NB4 (cell line): ENCODE measurements at regions not wholly inside any gene's neighbourhood (a gene's known extent, or its start where the extent isn't known, plus 50 kb on each side); places are given as distances from the start of the nearest gene placed in this dataset.
"Not testable (repeated sequence)": the region's sequence is repeated elsewhere in the genome, so short reads cannot be mapped to it uniquely, and the experiment has no call there.

Experiments used
- DNase-seq: peaks from one replicate; pipeline ENCODE4 v3.0.0; 2010; ENCODE audit warnings: low read depth
- H3K4me3 ChIP-seq: one replicate; pipeline ENCODE4 v1.5.1; 2011; ENCODE audit warnings: mild to moderate bottlenecking, low read depth, low read length, moderate library complexity
- CTCF ChIP-seq: IDR thresholded peaks from one replicate; pipeline ENCODE4 v1.5.1; 2012; ENCODE audit warnings: low read depth, low read length
- MAX ChIP-seq: IDR thresholded peaks from 2 replicates; pipeline ENCODE4 v1.6.1; 2011; ENCODE audit warnings: low read depth, low read length
- MYC ChIP-seq: IDR thresholded peaks from 2 replicates; pipeline ENCODE4 v1.6.1; 2011; ENCODE audit warnings: low read depth, low read length
- POLR2A ChIP-seq: IDR thresholded peaks from 2 replicates; pipeline ENCODE4 v1.6.1; 2011; ENCODE audit warnings: mild to moderate bottlenecking; ENCODE audit not compliant: insufficient read length; ENCODE audit errors: extremely low read depth

- no peak for DNase-seq
- no peak overlapping the region for H3K4me3 ChIP-seq
- TF ChIP-seq MAX, result no peak
- TF ChIP-seq POLR2A, result no peak
- TF ChIP-seq CTCF, result no peak
- no peak for TF ChIP-seq MYC
These were observed 216.0 kb upstream of the SLITRK1 start for GRCh38 chr13:84098273-84098672.

GRCh38 chr13:84097148-84097547 lies 214.9 kb upstream of the SLITRK1 start:
- H3K4me3 ChIP-seq, result no peak overlapping the region
- TF ChIP-seq MYC (no peak), CTCF (no peak), MAX (no peak), POLR2A (no peak)
- DNase-seq, result no peak

GRCh38 chr13:84096216-84096615 lies 213.9 kb upstream of the SLITRK1 start:
- no peak for TF ChIP-seq POLR2A
- TF ChIP-seq MYC, result no peak
- TF ChIP-seq CTCF, result no peak
- TF ChIP-seq MAX, result no peak

GRCh38 chr13:84088996-84089395 lies 206.7 kb upstream of the SLITRK1 start:
- no peak for DNase-seq
- no peak overlapping the region for H3K4me3 ChIP-seq
- no peak for TF ChIP-seq MYC
- no peak for TF ChIP-seq MAX
- TF ChIP-seq CTCF, result no peak
- no peak for TF ChIP-seq POLR2A

More at GRCh38 chr13:84096216-84096615, 213.9 kb upstream of the SLITRK1 start:
- DNase-seq, result no peak
- H3K4me3 ChIP-seq, result no peak overlapping the region

GRCh38 chr13:84086847-84087162 lies 204.5 kb upstream of the SLITRK1 start:
- no peak for TF ChIP-seq CTCF
- TF ChIP-seq MAX, result no peak
- no peak for TF ChIP-seq MYC
- no peak for TF ChIP-seq POLR2A
- no peak for DNase-seq
- H3K4me3 ChIP-seq, result no peak overlapping the region

GRCh38 chr13:84086098-84086846 lies 204.0 kb upstream of the SLITRK1 start:
- not testable (repeated sequence) for DNase-seq, H3K4me3 ChIP-seq
